HG03045 (cell line): ENCODE measurements at regions not wholly inside any gene's neighbourhood (a gene's known extent, or its start where the extent isn't known, plus 50 kb on each side); places are given as distances from the start of the nearest gene placed in this dataset.

Experiments
- ATAC-seq: cut with Tn5 transposase; IDR thresholded peaks from one replicate; pipeline ENCODE4 v1.9.1; 2021; ENCODE audit warnings: mild to moderate bottlenecking, moderate library complexity; ENCODE audit not compliant: unreplicated experiment

DNA sequence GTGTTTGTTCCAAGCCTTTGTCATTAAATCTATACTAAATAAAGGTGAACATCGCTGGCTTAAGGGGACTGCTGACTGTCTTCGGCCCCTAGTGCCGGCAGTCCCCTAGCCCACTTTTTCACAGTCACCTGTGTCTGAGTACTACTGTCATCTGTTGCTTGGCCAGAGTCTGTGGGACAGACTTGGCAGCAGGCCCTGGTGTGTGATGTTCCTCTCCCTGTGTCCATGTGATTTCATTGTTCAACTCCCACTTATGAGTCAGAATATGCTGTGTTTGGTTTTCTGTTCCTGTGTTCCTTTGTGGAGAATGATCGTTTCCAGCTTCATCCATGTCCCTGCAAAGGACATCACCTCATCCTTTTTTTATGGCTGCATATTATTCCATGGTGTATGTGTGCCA lies 133.4 kb downstream of the HAO1 start:
- no peak for ATAC-seq

DNA sequence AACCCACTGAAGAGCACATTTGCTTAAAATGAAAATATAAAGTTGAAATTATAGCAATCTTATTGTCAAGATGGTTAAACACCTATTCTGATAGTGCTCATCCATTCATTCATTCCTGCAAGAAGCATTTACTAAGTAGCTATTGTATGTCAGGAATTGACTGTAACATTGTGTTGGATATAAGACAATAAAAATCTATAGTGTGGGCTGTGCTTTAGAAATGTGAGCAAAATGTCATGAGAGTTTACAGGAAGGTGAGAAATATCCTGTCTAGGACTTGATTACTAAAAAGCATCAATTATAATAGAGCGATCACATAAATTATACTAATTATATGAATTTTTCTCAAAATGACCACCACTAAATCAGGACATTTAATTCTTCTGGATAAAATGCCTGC lies 123.0 kb downstream of the HAO1 start:
- ATAC-seq: no peak

DNA sequence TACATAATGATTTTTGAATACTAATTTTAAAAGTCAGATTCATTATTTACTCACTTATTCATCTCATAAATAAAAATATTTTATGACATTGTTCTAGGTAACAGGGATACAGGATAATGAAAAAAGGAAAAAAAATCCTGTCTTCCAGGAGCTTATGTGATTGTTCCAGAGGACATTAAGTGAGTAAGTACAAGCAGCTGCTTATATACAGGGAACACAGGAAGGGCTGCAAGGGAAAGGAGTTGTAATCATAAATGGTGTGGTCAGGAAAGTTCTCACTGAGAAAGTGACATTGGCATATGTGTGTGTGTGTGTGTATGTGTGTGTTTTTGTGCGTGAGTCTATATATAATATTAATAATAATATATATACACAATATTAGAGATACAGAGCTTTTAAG lies 121.8 kb downstream of the HAO1 start:
- ATAC-seq: no peak

GRCh38 chr20:7820897-7821296 lies 119.4 kb downstream of the HAO1 start:
- no peak for ATAC-seq

DNA sequence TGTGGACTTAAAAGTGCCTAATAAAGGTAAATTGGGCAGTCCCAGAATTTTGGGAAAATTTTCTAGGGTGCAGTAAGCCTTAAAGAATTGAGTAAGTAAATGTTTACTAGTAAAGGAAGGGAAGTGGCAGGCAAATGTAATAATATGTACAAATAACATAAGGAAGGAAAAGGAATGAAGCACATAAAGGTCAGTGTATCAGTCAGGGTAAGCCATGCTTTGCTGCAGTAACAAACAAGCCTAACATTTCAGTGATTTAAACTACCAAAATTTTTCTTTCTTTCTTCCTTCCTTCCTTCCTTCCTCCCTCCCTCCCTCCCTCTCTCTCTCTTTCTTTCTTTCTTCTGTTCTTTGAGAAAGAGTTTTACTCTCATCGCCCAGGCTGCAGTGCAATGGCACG lies 117.5 kb downstream of the HAO1 start:
- ATAC-seq: no peak

GRCh38 chr20:7828437-7828836 lies 111.8 kb downstream of the HAO1 start:
- ATAC-seq: no peak

- no peak for ATAC-seq
Measured at GRCh38 chr20:7829031-7829430, 111.2 kb downstream of the HAO1 start.

DNA sequence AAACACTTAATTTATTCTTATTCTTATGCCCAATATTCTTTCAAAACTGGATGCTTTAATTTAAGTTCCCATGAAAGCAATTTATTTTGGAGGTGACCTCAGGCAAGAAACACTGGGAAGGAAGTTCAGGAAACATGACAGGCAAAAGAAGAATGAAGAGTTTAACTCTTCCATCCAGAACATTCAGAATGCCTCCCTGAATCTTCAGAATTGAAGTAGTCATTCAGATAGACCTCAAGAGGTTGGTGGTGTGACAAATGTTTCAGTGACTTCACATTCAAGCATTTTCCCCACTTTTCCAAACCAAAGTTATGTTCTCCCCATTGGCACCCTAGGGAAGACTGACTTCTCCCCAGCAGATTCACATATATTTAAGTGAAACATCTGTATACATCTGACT lies 110.5 kb downstream of the HAO1 start:
- no peak for ATAC-seq
